Neutrophil (primary cell): ENCODE measurements at regions not wholly inside any gene's neighbourhood (a gene's known extent, or its start where the extent isn't known, plus 50 kb on each side); places are given as distances from the start of the nearest gene placed in this dataset.
"Not testable (repeated sequence)": the region's sequence is repeated elsewhere in the genome, so short reads cannot be mapped to it uniquely, and the experiment has no call there.

ENCODE experiments used
- H3K27ac ChIP-seq: fragments of 200-600 bp; sonication (generic); 2 replicates; pipeline ENCODE4 v1.5.1; 2016; ENCODE audit warnings: mild to moderate bottlenecking, moderate library complexity
- H3K27me3 ChIP-seq: fragments of 200-600 bp; sonication (generic); 2 replicates; pipeline ENCODE4 v1.6.0; 2016; ENCODE audit warnings: mild to moderate bottlenecking
- H3K36me3 ChIP-seq: fragments of 200-600 bp; sonication (generic); 2 replicates; pipeline ENCODE4 v1.5.1; 2017
- H3K4me1 ChIP-seq, 2 experiments: fragments of 200-600 bp in 1 of 2; sonication (generic) in 1 of 2; 1 replicate in 1 of 2; 2 replicates in 1 of 2; pipeline versions ENCODE4 v1.5.1 to v1.6.1; 2013 to 2016; ENCODE audit warnings: low read depth in 1 of 2, low read length in 1 of 2, mild to moderate bottlenecking in 1 of 2, moderate library complexity in 1 of 2; ENCODE audit not compliant: control insufficient read depth in 1 of 2, insufficient read depth in 1 of 2
- H3K4me3 ChIP-seq, 2 experiments: fragments of 200-600 bp in 1 of 2; sonication (generic) in 1 of 2; 1 replicate in 1 of 2; 2 replicates in 1 of 2; pipeline ENCODE4 v1.5.1; 2013 to 2016; ENCODE audit warnings: low read depth in 1 of 2, low read length in 1 of 2, mild to moderate bottlenecking in 1 of 2, moderate library complexity in 1 of 2
- H3K9me3 ChIP-seq: fragments of 200-600 bp; sonication (generic); 2 replicates; pipeline ENCODE4 v1.5.1; 2016
- TF ChIP-seq, protein P1 (sequence below): fragments of 200-600 bp; sonication (generic); IDR thresholded peaks from 2 replicates; pipeline ENCODE4 v1.5.1; 2016; ENCODE audit warnings: antibody characterized with exemption

DNA sequence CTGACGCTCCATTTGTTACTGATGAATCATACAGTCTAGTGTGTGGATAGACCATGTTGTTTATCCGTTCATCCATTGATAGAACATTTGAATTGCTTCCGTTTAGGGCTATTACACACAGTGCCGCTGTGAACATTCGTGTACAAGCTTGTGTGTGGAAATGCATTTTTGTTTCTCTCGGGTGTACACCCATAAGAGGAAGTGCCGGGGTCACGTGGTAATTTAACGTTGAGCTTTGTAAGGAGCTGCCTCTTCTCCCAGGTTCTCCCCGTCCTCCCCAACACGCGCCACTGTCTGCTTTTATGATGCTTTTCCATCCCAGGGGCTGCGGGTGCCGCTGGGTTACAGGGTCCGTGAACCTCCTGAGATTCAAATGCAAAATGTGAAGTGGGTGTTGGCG lies 142.3 kb downstream of the IGLL1 start:
- TF ChIP-seq, protein P1, sequence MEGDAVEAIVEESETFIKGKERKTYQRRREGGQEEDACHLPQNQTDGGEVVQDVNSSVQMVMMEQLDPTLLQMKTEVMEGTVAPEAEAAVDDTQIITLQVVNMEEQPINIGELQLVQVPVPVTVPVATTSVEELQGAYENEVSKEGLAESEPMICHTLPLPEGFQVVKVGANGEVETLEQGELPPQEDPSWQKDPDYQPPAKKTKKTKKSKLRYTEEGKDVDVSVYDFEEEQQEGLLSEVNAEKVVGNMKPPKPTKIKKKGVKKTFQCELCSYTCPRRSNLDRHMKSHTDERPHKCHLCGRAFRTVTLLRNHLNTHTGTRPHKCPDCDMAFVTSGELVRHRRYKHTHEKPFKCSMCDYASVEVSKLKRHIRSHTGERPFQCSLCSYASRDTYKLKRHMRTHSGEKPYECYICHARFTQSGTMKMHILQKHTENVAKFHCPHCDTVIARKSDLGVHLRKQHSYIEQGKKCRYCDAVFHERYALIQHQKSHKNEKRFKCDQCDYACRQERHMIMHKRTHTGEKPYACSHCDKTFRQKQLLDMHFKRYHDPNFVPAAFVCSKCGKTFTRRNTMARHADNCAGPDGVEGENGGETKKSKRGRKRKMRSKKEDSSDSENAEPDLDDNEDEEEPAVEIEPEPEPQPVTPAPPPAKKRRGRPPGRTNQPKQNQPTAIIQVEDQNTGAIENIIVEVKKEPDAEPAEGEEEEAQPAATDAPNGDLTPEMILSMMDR: no peak
- H3K4me1 ChIP-seq: peaks cover 3 to 7% of the 10 kb centered on the region in 2 experiments

DNA sequence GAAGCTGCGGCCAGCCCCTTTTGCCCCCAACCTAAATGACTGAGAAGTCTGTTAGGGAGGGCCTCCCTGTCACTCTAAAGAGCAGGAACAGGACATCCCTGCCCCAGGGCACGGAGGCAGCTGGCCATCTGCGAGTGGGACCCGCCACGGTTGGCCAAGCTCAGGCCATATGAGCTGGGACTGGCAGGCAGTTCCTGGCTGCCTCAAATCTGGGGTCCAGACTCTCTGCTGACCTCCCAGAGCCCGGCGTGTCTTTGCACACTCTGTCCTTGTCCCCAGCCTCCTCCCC lies 143.0 kb downstream of the IGLL1 start:
- not testable (repeated sequence) for H3K9me3 ChIP-seq, H3K27ac ChIP-seq, H3K27me3 ChIP-seq, H3K36me3 ChIP-seq, H3K4me3 ChIP-seq, H3K4me1 ChIP-seq

More for the DNA sequence above, 142.3 kb downstream of the IGLL1 start:
- Histone ChIP-seq H3K36me3 (no peaks in the 10 kb centered on the region), H3K27me3 (no peaks in the 10 kb centered on the region), H3K27ac (no peak overlapping the region), H3K9me3 (no peaks in the 10 kb centered on the region), H3K4me3 (no peak overlapping the region)

DNA sequence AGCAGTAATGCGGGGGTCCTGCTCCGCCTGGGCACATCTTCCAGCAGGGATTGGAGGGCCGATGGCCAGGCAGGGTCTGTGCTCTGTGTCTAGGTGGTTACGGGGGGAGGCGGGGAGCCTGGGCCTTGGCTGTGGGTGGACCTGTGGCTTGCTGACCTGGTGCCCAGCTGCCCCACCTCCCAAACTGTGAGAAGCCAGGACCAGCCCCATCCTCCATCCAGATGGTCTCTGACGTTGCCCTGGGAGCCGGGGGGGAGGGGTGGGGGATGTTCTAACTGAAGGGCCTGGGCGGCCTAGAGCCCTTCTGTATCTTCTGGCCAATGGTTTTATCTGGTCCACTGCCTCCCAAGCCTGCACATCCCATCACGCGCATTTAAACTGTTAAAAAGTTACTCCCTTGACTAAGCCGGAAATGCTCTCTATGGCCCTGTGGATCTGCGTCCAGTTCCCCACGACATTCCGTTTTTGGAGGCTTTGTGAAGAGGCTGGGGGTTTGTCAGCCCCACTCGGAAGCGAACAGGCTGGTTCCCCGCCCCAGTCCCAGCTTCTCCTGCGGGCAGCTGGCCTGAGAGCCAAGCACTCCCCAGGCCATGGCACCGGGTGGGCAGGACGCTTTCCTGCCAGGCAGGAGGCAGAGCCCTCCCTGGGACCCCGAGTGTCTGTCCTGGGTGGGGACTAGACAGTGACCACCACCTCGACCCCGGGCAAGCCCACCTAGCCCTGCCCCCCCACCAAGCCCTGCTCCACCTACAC lies 143.6 kb downstream of the IGLL1 start:
- not testable (repeated sequence) for H3K4me1 ChIP-seq, H3K36me3 ChIP-seq, H3K4me3 ChIP-seq, H3K27me3 ChIP-seq, H3K27ac ChIP-seq, H3K9me3 ChIP-seq

DNA sequence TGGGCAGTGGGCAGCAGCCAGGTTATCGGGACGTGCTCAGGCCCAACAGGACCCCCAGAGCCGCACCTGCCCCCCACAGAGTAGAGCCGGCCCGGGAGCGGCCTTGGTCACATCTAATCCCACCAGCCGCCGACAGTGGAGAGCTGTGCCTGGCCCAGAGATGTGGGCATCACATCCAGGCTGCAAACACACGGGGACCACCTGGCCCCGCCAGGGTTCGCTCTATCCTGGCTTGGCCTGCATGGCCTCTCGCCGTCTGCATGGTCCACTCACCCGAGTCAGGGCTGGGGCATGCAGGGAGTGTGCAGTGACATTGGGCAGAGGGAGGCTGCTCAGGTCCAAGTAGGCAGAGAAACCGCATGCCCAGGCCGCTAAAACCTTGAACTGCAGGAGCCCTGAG lies 144.9 kb downstream of the IGLL1 start:
- not testable (repeated sequence) for H3K4me1 ChIP-seq, H3K27ac ChIP-seq, H3K36me3 ChIP-seq, H3K9me3 ChIP-seq, H3K27me3 ChIP-seq, H3K4me3 ChIP-seq

DNA sequence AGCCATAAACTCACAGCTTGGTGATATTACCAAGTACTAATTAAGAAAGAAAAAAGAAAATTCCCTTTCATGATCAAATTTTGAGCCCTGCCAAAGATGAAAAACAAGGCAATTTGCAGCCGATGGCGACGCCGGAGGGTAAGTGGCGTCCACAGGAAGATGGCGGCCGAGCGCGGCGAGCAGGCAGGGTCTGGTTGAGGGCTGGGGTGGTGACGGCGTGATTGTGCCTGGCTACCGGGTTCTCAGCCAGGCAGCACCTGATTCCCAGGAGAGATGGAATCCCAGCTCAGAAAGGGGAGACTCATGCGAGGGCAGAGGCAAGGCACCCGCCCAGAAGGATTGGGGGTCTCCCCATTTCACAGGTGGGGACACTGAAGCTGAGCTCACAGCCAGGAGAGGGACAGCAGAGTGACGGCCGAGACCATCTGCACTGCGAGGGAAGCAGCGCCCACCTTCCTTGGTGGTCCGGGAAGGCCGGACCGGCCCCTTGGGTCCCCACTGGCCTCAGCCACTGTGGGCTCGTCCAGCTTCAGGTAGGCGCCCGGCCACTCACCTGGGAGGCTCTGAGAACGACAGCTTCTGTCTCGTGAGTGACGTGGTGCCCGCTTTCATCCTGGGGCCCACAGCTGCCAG lies 145.8 kb downstream of the IGLL1 start:
- H3K4me3 ChIP-seq, H3K36me3 ChIP-seq, H3K27ac ChIP-seq, H3K27me3 ChIP-seq, H3K4me1 ChIP-seq, H3K9me3 ChIP-seq: not testable (repeated sequence)

DNA sequence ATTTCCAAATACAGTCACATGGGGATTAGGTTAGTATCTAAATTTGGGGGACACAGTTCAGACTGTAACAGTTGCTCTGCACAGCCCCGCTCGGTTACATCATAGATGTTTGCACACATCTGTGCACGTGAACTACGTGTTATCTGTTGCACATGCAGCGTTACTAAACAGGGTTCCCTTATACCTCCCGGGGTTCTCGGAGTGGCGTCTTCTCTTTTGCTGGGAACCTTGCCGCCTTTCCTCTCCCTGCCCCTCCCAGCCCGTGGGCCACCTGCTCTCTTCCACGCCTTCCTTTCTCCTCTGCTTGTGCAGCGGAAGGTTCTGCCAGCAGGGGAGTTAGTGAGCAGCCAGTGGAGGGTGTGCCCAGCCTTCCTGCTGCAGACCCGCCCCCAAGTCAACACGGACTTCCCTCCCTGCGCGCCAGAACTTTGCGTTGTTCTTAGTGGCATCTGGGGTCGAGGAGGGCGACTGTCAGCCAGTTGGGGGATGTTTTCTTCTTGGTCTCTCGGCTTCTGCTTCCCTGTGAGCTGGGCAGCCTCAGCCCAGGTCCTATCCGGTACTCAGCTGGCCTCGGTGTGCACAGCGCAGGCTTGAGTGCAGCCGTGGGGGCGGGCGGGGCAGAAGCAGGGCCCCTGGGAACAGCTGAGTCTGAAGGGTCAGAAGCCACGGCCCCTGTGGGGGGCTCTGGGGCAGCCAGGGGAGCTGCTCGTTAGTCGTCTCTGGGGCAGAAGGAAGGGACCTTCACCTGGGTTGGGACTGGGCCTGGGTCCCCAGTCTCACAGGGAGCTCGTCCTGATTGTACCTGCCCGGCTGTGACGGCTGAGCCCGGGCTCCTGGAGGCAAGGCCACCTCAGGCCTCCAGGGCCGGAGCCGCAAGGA lies 146.7 kb downstream of the IGLL1 start:
- H3K27ac ChIP-seq, H3K4me1 ChIP-seq, H3K27me3 ChIP-seq, H3K4me3 ChIP-seq, H3K36me3 ChIP-seq, H3K9me3 ChIP-seq: not testable (repeated sequence)

DNA sequence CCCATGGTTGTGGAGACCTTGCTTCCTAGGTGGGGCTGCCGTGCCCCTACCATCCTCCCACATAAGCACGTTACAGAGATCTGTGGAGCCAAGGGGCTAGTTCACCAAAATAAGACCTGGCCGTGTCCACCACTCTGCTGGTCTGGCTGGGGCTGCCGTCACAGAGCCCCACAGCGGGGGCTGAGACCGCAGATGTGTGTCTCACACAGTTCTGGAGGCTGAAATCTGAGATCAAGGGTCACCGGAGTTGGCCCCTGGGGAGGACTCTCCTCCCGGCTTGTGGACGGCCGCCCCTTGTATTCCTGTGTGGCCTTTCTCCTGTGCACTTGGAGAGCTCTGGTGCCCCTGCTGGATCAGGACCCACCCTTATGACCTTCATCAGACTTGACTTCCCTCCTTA lies 147.4 kb downstream of the IGLL1 start:
- H3K36me3 ChIP-seq, H3K4me1 ChIP-seq, H3K27me3 ChIP-seq, H3K4me3 ChIP-seq, H3K27ac ChIP-seq, H3K9me3 ChIP-seq: not testable (repeated sequence)

DNA sequence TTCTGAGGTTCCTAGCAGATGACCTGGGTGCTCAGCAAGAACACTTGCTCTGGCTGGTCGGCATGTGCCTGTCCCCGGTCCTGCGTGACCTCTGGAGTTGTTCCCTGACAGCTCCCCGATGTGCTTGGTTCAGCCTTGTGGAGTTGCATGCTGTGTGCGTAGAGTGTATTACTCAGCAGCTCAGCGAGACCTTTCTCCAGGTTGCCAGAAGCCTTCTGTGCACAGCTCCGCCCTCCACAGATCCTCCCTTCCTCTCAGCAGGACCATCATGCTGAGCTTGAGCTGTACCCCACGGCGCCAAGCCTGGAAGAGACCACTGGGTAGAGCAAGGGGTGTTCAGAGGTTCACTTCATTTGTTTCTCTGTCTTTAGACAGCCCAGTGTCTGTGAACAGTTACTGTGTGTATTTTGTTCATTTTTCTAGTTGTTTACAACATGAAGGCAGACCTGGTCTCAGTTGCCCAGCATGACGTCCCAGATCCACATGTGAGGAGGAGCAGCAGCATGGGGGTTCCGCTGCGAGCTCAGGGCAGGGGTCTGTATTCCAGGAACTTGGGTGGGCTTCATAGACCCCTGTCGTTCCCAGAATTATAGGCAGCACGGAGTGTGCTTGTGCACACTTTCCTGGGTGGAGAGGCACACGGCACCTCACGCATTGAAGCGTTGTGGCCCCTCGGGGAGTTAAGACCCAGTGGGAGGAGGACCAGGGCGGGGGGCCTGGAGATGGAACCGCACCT lies 148.6 kb downstream of the IGLL1 start:
- no peak overlapping the region for H3K4me3 ChIP-seq
- no peaks in the 10 kb centered on the region for H3K36me3 ChIP-seq
- peaks cover 3 to 7% of the 10 kb centered on the region in 2 experiments for H3K4me1 ChIP-seq
- TF ChIP-seq, protein P1: no peak
- H3K9me3 ChIP-seq: no peaks in the 10 kb centered on the region
- no peaks in the 10 kb centered on the region for H3K27me3 ChIP-seq
- H3K27ac ChIP-seq: no peak overlapping the region

DNA sequence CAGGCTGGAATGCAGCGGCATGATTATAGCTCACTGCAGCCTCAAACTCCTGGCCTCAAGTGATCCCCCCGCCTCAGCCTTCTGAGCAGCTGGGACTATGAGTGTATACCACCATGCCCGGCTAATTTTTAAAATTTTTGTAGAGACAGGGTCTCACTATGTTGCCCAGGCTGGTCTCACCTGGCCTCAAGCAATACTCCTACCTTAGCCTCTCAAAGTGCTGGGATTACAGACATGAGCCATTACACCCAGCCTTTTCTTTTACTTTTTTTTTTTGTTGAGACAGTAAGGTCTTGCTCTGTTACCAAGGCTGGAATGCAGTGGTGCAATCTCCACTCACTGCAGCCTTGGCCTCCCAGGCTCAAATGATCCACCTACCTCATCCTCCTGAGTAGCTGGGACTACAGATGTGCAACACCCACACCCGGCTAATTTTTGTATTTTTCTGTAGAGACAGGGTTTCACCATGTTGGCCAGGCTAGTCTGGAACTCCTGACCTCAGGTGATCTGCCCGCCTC lies 155.5 kb downstream of the IGLL1 start:
- H3K27me3 ChIP-seq, H3K4me3 ChIP-seq, H3K4me1 ChIP-seq, H3K27ac ChIP-seq, H3K36me3 ChIP-seq, H3K9me3 ChIP-seq: not testable (repeated sequence)
